GM21717 (cell line): ENCODE measurements at regions not wholly inside any gene's neighbourhood (a gene's known extent, or its start where the extent isn't known, plus 50 kb on each side); places are given as distances from the start of the nearest gene placed in this dataset.
"Not testable (repeated sequence)": the region's sequence is repeated elsewhere in the genome, so short reads cannot be mapped to it uniquely, and the experiment has no call there.

ENCODE experiments used
- ATAC-seq: cut with Tn5 transposase; IDR thresholded peaks from one replicate; pipeline ENCODE4 v1.9.1; 2021; ENCODE audit warnings: mild to moderate bottlenecking, moderate library complexity; ENCODE audit not compliant: unreplicated experiment

- ATAC-seq = no peak
These were observed 1300.1 kb upstream of the ALCAM start for GRCh38 chr3:104066658-104067057.

GRCh38 chr3:104069114-104069513 lies 1297.6 kb upstream of the ALCAM start:
- ATAC-seq = no peak

- ATAC-seq = no peak
These were observed 1295.8 kb upstream of the ALCAM start for GRCh38 chr3:104070906-104071305.

GRCh38 chr3:104080088-104080626 lies 1286.6 kb upstream of the ALCAM start:
- no peak for ATAC-seq

- no peak for ATAC-seq
These were observed 1278.0 kb upstream of the ALCAM start for GRCh38 chr3:104088738-104089137.

GRCh38 chr3:104089987-104090386 lies 1276.7 kb upstream of the ALCAM start:
- not testable (repeated sequence) for ATAC-seq

GRCh38 chr3:104101736-104102135 lies 1265.0 kb upstream of the ALCAM start:
- ATAC-seq = no peak

GRCh38 chr3:104102386-104102785 lies 1264.3 kb upstream of the ALCAM start:
- ATAC-seq = peak; percentile 97

- no peak for ATAC-seq
These were observed 1260.4 kb upstream of the ALCAM start for GRCh38 chr3:104106276-104106675.

GRCh38 chr3:104108522-104108921 lies 1258.2 kb upstream of the ALCAM start:
- ATAC-seq = no peak

GRCh38 chr3:104126463-104126862 lies 1240.2 kb upstream of the ALCAM start:
- no peak for ATAC-seq

- no peak for ATAC-seq
These were observed 1239.7 kb upstream of the ALCAM start for GRCh38 chr3:104126864-104127553.

GRCh38 chr3:104127830-104128229 lies 1238.9 kb upstream of the ALCAM start:
- no peak for ATAC-seq

GRCh38 chr3:104132566-104133403 lies 1233.9 kb upstream of the ALCAM start:
- ATAC-seq = no peak

GRCh38 chr3:104133630-104134029 lies 1233.1 kb upstream of the ALCAM start:
- ATAC-seq = no peak

GRCh38 chr3:104137116-104137515 lies 1229.6 kb upstream of the ALCAM start:
- ATAC-seq = no peak

GRCh38 chr3:104145164-104145563 lies 1221.5 kb upstream of the ALCAM start:
- ATAC-seq = no peak

GRCh38 chr3:104149154-104149553 lies 1217.6 kb upstream of the ALCAM start:
- ATAC-seq = no peak

- no peak for ATAC-seq
These were observed 1216.0 kb upstream of the ALCAM start for GRCh38 chr3:104150724-104151123.

GRCh38 chr3:104154896-104155295 lies 1211.8 kb upstream of the ALCAM start:
- no peak for ATAC-seq

- ATAC-seq = no peak
These were observed 1200.8 kb upstream of the ALCAM start for GRCh38 chr3:104165866-104166265.

- ATAC-seq = no peak
These were observed 1198.3 kb upstream of the ALCAM start for GRCh38 chr3:104168386-104168785.
